HG03095 (cell line): ENCODE measurements at regions not wholly inside any gene's neighbourhood (a gene's known extent, or its start where the extent isn't known, plus 50 kb on each side); places are given as distances from the start of the nearest gene placed in this dataset.
"Not testable (repeated sequence)": the region's sequence is repeated elsewhere in the genome, so short reads cannot be mapped to it uniquely, and the experiment has no call there.

ENCODE experiments used
- ATAC-seq: cut with Tn5 transposase; IDR thresholded peaks from one replicate; pipeline ENCODE4 v1.9.1; 2021; ENCODE audit warnings: moderate library complexity; ENCODE audit not compliant: unreplicated experiment

GRCh38 chr1:148210624-148211023, 58.5 kb upstream of the NBPF11 start:
- ATAC-seq = not testable (repeated sequence)

DNA sequence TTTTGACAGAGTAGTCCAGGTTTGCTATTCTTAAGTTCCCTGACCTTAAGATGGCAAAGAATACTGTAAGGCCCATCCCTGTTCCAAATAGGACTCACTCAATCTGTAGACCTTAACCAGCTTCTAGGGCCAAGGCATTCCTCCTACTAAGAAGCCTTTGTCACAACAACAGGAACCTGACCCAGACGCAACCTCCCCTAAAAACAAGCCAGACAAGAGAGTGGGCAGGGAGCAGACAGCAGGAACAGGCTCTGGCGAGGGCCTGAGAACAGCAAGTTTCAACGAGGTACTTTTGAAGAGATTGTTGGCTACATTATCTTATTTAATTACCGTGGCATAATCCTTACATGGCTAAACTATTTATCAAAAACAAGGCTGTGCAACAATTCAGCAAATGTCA, 58.1 kb upstream of the NBPF11 start:
- ATAC-seq = not testable (repeated sequence)

- ATAC-seq = not testable (repeated sequence)
These were observed 49.9 kb upstream of the NBPF11 start for GRCh38 chr1:148202013-148202412.
